ENCODE measurements at regions not wholly inside any gene's neighbourhood (a gene's known extent, or its start where the extent isn't known, plus 50 kb on each side); places are given as distances from the start of the nearest gene placed in this dataset.
"Not testable (repeated sequence)": the region's sequence is repeated elsewhere in the genome, so short reads cannot be mapped to it uniquely, and the experiment has no call there.

DNA sequence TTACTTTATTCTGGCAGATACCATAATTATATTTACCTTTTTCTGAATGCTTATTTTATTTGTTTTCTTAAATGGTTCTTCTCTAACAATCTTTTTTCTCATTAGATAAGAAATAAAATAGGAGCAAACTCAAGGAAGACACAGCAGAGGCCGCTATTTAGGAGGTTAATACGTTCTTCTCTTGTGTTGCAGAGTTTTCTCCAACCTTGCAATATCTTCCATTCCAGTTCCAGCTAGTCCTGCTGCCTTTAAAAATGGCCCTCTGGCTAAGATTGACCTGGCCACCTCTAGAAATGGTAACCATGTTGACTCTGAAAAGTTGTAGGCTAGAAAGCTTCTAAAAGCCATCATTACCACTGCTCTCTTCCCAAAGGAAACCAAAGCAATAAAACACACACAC, 718.8 kb downstream of the MAT2B start:
- no peak for DNase-seq

DNA sequence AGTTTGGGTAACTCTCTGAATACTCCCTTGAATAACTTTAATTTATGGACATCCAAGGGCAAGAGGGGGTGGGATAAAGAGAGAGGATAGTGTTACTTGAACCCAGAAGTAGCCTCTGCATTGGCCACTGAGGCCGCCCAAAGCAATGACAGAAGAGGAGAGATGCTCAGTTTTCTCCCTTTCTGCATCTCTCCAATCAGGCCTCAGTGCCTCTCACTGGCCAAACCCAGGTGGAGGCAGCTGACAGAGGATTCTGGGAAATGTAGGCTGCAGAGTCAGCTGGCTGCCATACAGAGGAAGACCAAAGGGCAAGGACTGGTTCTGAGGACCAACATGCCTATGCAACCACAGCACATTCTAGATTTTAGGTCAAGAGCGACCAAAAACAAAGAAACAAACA, 719.4 kb downstream of the MAT2B start:
- no peak for DNase-seq

DNA sequence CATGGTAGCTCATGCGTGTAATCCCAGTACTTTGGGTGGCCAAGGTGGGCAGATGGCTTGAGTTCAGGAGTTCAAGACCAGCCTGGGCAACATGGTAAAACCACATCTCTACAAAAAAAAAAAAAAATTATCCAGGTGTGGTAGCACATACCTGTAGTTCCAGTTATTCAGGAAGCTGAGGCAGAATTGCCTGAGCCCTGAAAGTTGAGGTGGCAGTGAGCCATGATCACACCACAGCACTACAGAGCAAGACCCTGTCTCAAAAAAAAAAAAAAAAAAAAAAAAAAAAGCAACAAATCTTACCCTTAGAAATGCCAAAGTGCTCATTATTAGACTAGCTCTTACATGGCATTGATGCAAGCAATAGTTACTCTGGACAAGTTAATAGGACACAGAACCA, 724.9 kb downstream of the MAT2B start:
- DNase-seq: no peak

DNA sequence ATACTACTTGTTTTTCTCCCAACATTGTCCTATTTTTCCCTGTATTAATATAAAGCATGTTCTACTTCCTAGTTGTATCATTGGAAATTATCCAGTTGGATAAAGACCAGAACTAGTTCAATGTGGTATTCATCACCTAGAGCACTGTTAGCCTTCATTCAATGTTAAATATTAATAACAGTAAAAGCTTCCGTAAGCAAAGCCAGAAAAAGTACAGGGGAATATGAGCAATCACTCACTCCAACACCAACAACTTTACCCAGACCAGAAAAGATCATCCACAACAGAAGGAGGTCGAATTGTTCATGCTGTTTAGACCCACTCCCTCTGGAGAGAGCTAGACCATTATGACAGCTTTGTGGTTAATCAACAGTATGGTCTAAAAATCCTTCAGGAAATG, 728.4 kb downstream of the MAT2B start:
- DNase-seq: no peak

DNA sequence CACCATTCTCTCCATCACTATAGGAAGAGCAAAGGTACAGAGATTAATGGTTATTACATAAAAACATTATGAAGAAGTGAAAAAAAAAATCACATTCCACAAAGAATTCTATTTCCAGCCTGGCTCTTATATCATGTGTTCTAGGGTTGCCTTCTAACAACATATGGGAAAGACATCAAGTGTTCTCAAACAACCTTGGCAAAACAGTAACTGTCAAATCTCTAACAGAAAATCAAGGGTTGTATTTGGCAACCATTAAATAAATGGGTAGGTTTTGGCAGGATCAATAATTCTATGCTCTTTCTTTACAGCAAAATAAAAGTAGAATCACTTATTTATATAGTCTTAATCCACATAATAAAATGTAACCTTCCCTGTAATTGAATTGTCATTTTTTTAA, 728.9 kb downstream of the MAT2B start:
- no peak for DNase-seq

DNA sequence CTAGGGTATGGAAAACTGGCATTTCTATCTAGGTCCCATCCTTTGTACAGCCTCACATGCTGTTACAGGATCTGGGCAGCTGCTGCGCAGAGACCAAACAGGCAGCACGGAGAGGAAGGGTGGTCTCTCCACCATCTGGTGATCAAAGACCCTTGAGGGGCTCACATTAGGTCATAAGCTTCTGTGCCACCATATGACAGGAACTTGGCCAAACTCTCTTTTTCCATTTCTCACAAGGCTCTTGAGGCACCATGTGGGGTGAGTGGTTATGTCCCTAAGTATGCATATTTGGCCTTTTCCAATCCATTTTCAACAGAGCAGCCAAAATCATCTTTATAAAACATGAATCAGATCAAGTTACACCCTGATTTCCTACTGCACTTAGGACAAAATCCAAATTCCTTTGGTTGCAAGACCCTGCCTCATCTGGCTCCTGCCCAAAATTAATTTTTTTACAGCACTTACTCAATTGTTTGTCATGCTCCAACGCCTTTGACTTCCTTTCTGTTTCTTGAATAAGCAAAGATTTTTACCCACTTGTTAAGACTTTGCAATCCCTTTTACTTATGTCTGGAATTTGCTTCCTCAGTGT, 730.0 kb downstream of the MAT2B start:
- DNase-seq: no peak

DNA sequence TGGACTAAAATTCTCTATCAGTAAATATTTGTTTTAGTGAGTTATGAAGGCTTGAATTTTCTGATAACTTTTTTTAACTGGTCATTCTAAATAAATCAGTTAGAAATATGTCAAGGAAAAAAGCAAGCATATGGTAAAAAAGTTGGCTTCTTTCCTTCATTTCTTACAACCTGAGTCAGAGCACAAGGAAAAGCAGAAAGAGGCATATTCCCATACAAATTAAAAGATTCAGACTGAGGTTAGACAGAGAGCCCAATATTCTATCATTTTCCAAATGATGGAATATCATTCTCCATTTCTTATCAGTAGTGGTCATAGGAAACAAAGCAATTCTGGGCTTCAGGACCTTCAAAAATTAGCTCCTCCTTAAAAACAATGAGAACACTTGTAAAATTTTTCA, 732.1 kb downstream of the MAT2B start:
- no peak for DNase-seq

DNA sequence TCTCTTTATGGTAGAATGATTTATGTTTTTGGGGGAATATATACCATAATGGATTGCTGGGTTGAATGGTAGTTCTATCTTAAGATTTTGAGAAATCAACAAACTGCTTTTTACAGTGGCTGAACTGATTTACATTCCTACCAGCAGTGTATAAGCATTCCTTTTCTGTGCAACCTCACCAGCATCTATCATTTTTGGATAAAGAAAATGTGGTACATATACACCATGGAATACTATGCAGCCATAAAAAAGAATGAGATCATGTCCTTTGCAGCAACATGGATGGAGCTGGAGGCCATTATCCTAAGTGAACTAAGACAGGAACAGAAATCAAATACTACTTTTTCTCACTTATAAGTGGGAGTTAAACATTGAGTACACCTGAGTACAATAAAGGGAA, 746.4 kb downstream of the MAT2B start:
- DNase-seq: not testable (repeated sequence)

DNA sequence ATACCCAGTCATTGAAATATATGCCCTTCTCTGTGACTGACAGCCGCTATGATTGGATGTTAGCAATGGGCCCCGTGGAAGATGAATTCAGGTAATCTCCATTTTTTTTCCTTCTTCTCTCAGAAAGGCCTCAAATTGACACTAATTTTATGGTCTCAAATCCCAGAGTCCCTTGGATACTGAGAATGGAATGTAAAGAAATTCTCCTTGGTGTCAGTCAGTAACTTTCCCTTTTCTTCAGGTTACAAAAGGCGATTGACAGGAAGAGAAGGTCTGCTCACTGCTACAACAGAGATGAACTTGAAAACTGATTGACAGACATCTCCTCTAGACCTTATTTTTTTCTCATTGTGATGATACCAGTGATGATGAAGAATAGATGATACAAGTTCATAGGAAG, 748.3 kb downstream of the MAT2B start:
- no peak for DNase-seq

DNA sequence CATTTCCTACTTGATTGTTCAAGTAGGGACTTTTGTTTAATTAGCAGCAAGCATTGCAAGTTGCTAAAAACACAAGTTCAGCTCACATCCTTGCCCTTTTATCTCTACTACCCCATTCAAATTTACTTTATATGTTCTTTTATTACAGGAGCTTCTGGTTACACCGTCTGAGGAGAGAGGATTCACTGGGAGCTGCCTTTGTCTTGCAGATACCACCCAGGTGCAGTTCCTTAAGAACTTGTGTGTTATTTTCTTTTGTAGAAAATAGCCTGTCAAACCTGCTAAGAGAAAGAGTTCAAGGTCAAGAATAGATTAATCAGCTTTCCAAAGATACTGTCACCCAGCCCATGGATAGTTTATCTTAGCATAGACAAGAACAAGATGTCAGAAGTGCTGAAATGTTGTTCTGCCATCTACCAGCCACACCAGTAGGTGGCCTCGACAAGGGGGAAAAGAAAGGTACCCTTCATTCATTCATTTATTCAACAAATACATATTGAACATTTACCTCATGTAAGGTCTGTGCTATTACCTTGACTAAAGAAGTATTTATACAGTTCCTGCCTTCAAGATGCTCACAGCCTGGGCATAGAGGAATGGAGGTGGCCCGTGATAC, 750.3 kb downstream of the MAT2B start:
- no peak for DNase-seq

DNA sequence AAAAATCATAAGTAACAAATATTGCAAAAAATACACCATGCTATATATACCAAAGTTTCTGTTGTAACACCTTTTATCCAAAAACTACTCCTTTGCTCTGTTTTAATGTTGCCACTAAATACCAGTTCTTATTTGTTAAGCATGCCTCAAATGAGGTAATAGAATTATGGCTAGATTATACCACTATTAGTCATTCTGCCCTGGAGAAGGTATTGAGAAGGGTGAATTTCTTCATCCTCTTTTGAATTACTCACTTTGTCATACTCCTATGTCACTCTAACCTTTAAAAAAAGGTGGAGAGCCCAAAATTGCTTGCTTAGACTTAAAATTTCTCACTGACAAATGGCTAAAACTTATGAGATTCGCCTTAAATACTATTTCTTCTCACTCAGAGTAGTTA, 750.9 kb downstream of the MAT2B start:
- no peak for DNase-seq

DNA sequence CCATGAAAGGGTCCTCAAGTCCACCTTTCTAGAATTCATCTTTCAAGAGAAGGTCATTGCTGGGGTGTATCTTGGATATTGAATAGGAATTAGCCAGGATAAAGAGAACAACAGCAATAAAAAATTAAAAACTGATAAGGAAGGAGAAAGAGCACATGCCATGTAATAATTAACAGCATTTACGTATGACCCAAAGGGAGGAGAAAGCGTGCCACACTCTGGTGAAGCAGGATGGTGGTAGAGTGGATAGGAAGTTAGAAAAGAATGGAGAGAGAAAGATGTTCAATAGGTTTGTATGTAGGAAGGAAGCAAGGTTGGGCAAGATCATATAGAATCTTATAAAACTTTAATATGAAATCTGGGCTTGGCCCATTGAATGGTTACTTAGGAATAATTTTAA, 751.5 kb downstream of the MAT2B start:
- no peak for DNase-seq

DNA sequence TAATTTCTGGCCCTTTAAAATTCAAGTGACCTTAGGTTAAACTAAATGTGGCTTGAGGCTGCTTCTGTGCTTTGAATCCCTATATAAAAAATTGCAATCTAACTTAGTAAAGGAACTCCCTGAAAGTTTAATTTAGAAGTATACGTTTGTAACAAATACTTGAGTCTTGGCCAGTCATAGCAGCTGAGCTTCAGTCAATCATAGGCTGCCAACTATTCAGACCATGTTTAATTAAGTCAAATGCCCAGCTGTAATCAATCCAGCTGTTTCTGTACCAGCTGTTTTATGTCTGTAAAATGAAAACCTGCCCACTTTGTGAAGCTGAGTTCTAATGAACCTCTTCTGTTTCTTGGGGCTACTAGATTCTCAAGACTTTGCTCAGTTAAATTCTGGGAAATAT, 760.1 kb downstream of the MAT2B start:
- DNase-seq: no peak

DNA sequence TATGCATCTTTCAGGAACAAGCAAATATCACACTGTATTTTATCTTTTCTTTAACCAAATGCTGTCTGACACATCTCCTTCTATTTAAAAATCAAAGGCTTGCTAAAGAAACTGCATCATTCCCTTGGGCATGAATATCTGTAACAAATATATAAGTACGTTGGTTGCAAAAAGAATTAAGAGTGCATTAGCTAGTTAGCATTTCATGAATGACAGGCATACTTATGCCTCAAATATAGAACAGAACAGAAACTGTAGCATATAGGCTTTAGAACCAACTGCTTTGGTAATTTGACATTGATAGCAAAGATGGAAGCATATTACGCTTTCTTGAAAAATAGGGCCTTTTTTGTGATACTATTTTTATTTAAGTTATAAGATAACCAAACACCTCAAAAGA, 761.2 kb downstream of the MAT2B start:
- DNase-seq: no peak

DNA sequence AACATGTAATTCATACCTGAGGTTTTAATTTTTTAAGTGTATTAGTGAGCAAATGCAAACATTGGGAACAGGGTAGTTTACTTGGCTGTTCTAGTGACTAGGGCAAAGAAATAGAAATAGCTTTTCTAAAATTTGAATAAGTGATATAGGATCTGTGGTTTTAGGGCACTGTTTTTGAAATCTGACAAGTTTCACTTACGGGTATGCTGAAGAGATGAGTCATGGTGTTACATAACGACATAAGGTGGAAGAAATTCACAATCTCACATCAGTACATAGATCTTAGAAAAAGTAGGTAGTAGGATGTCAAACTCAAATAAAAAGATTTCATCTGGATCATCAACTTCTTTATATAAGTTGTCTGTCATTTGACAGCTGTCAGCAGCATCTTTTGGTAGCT, 772.3 kb downstream of the MAT2B start:
- DNase-seq: no peak

DNA sequence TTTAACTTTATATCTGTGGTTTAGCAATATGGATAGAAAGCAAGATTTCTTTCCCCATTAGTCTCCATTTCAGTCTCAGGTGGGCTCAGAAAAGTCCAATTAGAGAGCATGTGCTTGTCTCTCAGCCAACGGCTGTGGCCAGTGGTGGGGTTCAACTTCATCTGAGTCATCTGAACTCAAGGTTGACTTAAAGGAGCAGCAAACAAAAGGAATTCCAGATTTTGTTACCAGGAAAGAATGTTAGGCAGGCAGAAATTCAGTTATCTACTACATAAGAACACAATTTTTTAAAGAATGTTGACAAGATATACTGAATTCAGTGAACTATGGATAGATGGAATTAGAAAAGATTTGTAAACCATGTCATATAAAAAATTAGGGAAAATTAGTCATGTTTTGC, 784.1 kb downstream of the MAT2B start:
- DNase-seq: no peak

DNA sequence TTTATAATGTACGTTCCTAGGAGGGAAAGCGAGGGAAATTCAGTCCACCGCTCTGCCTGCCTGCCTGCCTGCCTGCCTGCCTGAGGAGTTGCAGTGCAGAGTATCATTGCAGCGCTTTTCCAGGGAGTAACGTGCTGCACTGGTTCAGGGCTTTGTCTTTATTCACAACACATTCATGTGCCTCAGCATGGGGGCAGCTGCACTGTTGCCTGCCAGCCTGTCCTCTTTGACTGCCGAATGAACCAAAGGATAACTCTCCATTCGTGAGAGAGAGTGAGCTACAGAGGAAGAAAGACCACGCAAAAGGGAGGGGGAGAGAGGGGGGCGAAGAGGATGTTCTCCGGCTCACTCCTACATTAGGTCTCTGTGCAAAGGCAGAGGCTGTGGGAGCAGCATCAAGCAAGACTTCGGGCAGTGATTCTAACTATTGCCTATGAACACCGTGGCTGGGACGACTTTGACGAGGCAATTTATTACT, 791.2 kb downstream of the MAT2B start:
- DNase-seq: no peak

DNA sequence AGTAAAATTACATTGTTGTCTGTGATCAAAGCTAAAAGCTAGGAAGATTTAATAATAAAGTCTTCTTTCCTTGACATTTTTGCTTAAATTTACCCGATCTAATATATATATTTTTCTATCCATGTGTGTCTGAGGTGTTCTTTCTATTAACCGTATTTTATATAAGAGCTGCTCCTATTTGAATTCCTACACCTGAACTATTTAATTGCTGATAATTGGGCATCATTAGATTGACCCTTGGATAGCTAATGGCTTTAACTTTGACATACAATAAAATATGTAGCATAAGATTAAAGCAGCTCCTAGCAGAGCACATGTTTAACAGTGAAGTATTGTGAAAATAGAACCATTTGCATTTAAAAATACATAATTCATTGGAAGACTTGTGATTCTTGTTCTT, 792.7 kb downstream of the MAT2B start:
- no peak for DNase-seq

DNA sequence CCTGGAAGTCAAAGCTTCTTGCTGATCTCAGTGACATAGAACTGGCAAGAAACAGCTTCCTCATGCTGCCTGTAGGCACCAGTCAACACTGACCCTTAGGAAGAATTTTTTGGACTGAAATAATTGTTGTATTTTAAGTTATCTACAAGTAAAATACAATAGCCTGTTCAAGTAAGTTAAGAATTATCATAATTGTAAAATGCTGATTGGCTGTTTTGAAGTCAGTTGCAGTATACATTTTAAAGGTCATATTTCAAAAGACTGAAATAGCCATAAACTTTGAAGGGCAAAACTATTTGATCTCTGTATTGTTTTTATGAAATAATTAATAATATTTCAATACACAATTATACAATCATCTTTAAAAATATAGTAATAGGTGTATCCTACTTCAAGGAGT, 794.9 kb downstream of the MAT2B start:
- DNase-seq: no peak

DNA sequence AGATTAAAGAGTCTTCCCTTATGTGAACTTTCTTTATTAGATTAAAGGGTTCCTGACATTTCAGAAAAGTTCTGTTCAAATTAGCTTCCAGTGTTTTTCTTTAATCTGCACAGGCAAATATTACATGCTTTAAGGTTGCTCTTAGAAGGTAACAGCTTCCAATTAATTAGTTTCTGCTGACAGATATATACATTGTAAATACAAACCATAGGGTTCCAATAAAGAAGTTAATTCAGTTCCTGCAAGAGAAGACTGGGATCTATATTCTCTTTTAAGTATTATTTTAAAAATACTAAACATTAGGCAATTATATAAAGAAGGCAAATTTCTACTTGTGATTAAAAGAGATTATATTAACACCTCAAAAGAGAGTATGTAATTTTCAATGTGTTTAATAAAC, 795.7 kb downstream of the MAT2B start:
- DNase-seq: no peak

DNA sequence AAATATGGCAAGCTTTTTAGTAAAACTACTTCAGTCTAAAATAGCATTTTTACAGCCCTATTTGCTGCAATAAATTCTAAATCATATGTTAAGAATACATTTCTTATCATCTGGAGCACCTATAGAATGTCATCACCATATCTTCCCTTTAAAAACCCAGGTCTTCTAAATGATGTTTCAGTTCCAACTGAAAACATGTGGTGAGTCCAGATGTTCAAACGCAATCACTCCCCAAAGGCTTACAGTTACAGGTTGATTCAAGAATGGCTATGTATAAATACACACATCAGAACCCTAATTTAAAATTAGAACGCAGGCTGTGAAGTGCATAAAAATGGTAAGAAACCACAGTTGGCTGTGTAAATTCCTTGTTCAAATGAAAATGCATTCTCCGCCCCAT, 796.3 kb downstream of the MAT2B start:
- no peak for DNase-seq

DNA sequence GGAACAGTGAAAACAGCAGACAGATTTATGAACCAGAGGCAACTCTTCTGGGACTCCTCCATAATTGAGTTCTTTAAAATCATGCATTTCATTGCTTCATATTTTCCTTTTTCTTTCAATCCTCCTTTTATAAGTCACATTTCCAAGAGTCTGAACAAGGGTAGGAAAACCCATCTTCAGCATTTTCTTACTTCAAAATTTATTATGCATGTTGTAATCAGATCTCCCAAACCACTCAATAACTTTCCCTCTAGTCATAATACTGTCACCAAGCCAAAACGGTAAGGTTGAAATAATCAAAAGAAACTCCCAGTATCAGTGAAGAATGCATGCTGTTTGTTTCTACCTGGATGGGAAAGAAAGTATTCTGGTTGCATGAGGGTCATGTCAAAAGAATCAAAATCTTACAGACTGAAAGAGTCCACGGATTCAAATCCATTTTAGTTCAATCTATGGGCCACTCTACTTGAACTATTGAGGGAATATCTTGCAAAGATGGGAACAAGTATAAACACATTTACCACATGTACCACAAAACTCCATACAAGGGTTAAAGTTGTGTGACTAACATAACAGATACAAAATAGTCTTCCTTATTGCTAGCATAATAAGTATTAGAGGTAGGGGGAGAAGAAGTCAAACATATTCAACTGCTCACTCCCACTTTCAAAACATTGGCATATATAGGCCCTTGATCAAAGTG, 797.3 kb downstream of the MAT2B start:
- DNase-seq: no peak

DNA sequence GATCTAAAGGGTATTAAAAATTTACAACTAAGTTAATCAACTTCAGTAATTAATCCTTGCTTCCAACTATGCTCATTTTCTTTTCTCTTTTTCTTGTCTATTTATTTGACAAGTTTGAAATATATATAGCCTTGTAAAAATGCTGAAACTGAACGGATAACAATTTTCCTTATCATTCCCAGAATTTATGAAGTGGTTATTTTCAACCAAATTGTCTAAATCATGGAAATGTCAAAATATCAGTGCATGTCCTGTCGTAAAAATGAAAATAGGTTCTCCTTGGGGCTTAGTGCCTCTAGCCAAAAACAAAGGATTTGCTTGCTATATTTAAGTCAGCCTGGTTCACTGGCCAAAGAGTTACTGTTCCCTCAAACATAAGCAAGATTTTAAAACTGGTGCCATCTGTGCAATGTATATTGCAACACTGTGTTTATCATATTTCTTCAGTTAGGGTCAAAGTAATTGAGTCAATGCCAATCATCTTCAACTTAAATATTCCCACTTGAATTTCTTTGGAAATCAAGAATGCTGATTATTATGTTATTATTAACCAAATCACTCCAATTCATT, 798.3 kb downstream of the MAT2B start:
- no peak for DNase-seq

DNA sequence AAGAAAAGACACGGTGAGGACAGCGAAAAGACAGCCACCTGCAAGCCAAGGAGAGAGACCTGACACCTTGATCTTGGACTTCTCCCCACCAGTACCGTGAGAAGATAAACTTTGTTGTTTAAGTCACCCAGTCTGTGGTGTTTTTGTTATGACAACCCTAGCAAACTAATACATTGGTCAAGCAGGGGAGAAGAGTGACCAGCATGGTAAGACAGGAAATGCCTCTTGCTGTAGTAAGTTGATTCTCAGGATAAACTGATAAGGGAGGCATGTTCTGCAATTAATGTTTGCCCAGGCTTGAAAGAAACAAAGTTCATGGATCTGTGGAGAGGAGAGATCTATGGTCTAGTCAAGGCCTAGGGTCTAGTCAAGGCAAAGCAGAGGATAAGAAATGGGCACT, 801.2 kb downstream of the MAT2B start:
- no peak for DNase-seq

All from CD4-positive, alpha-beta T cell treated with Interleukin-4 for 4 hours (primary cell).